Aorta (tissue), 5 donors: ENCODE measurements at regions not wholly inside any gene's neighbourhood (a gene's known extent, or its start where the extent isn't known, plus 50 kb on each side); places are given as distances from the start of the nearest gene placed in this dataset.

Experiments used
- ATAC-seq: fragments of 200-7000 bp; cut with Tn5 transposase; one replicate; pipeline ENCODE4 v1.9.1; 2022; ENCODE audit warnings: moderate library complexity; ENCODE audit not compliant: low FRiP score
- DNase-seq, 2 donors: peaks; one replicate each; pipeline ENCODE4 v3.0.0-alpha.2; 2020
- H3K27ac ChIP-seq, 2 donors: one replicate each; pipeline ENCODE4 v1.5.1; 2013; ENCODE audit warnings: low read length in 2 of 2, mild to moderate bottlenecking in 2 of 2, moderate library complexity in 2 of 2, control low read depth in 1 of 2, inconsistent platforms in 1 of 2, low read depth in 1 of 2
- H3K27me3 ChIP-seq, 2 donors: one replicate each; pipeline ENCODE4 v1.6.1; 2013; ENCODE audit warnings: control low read depth in 1 of 2, low read length in 1 of 2, mild to moderate bottlenecking in 1 of 2, moderate library complexity in 1 of 2; ENCODE audit not compliant: insufficient read depth in 2 of 2, control insufficient read depth in 1 of 2
- H3K36me3 ChIP-seq, 2 donors: one replicate each; pipeline ENCODE4 v1.6.1; 2013; ENCODE audit warnings: control low read depth in 1 of 2, low read length in 1 of 2, mild to moderate bottlenecking in 1 of 2; ENCODE audit not compliant: insufficient read depth in 2 of 2, control insufficient read depth in 1 of 2
- H3K4me1 ChIP-seq, 2 donors: one replicate each; pipeline ENCODE4 v1.6.1; 2013; ENCODE audit warnings: low read length in 2 of 2, control low read depth in 1 of 2, mild to moderate bottlenecking in 1 of 2, moderate library complexity in 1 of 2; ENCODE audit not compliant: insufficient read depth in 2 of 2, control insufficient read depth in 1 of 2
- H3K4me3 ChIP-seq, 2 donors: one replicate each; pipeline ENCODE4 v1.5.1; 2013; ENCODE audit warnings: low read length in 2 of 2, control low read depth in 1 of 2, mild to moderate bottlenecking in 1 of 2
- H3K9me3 ChIP-seq: one replicate; pipeline ENCODE4 v1.6.1; 2013; ENCODE audit warnings: mild to moderate bottlenecking, low read length; ENCODE audit not compliant: control insufficient read depth
- WGBS, 2 donors: extraction: QIAGEN DNeasy Blood & Tissue Kit; methylation state at CpG; one replicate each; pipeline ENCODE4 v1.1.7; 2013; 5-methylcytosine and 5-hydroxymethylcytosine counted together
- intact Hi-C, 2 donors: fragments of 100-400 bp; cut with DNase I; formaldehyde crosslinking; loops; one replicate each; pipeline versions ENCODE4 v1.14.2 to v1.15.0; 2022
- donor health status: healthy with polysubstance abuse.
- donor health status: Bipolar disorder and iron deficiency.
- donor health status: DM: no; HTN: no; CAD: no.
- donor health status: DM: no; HTN: no; CAD: no.
- donor health status: DM: yes; HTN: yes; CAD: no.

GRCh38 chr2:239518286-239519088, 117.7 kb upstream of the HDAC4 start:
- Histone ChIP-seq H3K27ac (no peak overlapping the region), H3K9me3 (no peaks in the 10 kb centered on the region), H3K4me3 (no peak overlapping the region), H3K27me3 (no peaks in the 10 kb centered on the region), H3K36me3 (no peaks in the 10 kb centered on the region), H3K4me1 (no peaks in the 10 kb centered on the region)
- intact Hi-C loops, result no loop called here
- ATAC-seq (no peak), DNase-seq (peak in 1 of 2 donors; percentile 58)
- WGBS, 2 donors, result 91% methylated on average over 19 of the region's 19 CpGs

GRCh38 chr2:239517686-239518085, 116.9 kb upstream of the HDAC4 start:
- no peak for ATAC-seq
- Histone ChIP-seq H3K9me3 (no peaks in the 10 kb centered on the region), H3K36me3 (no peaks in the 10 kb centered on the region), H3K4me3 (no peak overlapping the region), H3K27me3 (no peaks in the 10 kb centered on the region), H3K4me1 (no peaks in the 10 kb centered on the region), H3K27ac (no peak overlapping the region)
- intact Hi-C loops, result no loop called here
- DNase-seq, result no peak
- WGBS, 2 donors, result 96 to 98% methylated on average over 16 of the region's 16 CpGs

- no peaks in the 10 kb centered on the region for H3K27me3 ChIP-seq
- ATAC-seq, result no peak
- H3K9me3 ChIP-seq, result no peaks in the 10 kb centered on the region
- no peaks in the 10 kb centered on the region for H3K4me1 ChIP-seq
- intact Hi-C loops, result no loop called here
- 90 to 94% methylated on average over 11 of the region's 11 CpGs for WGBS, 2 donors
- H3K27ac ChIP-seq, result no peak overlapping the region
- H3K36me3 ChIP-seq, result no peaks in the 10 kb centered on the region
- DNase-seq, result no peak
- no peak overlapping the region for H3K4me3 ChIP-seq
Observed at GRCh38 chr2:239516954-239517305, 116.1 kb upstream of the HDAC4 start.

- Histone ChIP-seq H3K27ac (no peak overlapping the region), H3K9me3 (no peaks in the 10 kb centered on the region), H3K4me3 (no peak overlapping the region), H3K4me1 (no peaks in the 10 kb centered on the region), H3K36me3 (no peaks in the 10 kb centered on the region), H3K27me3 (no peaks in the 10 kb centered on the region)
- no peak for DNase-seq
- no peak for ATAC-seq
- 78 to 86% methylated on average over 13 of the region's 13 CpGs for WGBS, 2 donors
- intact Hi-C loops, result no loop called here
Observed at GRCh38 chr2:239516286-239516953, 115.6 kb upstream of the HDAC4 start.

GRCh38 chr2:239514754-239515530, 114.1 kb upstream of the HDAC4 start:
- H3K27me3 ChIP-seq, result no peaks in the 10 kb centered on the region
- H3K27ac ChIP-seq, result no peak overlapping the region
- ATAC-seq (no peak), DNase-seq (no peak)
- no peaks in the 10 kb centered on the region for H3K36me3 ChIP-seq
- H3K9me3 ChIP-seq, result no peaks in the 10 kb centered on the region
- WGBS, 2 donors, result 67 to 72% methylated on average over 24 of the region's 24 CpGs
- intact Hi-C loops, result no loop called here
- H3K4me1 ChIP-seq, result no peaks in the 10 kb centered on the region
- no peak overlapping the region for H3K4me3 ChIP-seq

GRCh38 chr2:239512054-239512453, 111.2 kb upstream of the HDAC4 start:
- Histone ChIP-seq H3K4me1 (no peaks in the 10 kb centered on the region), H3K27ac (no peak overlapping the region), H3K36me3 (no peaks in the 10 kb centered on the region), H3K4me3 (no peak overlapping the region), H3K9me3 (no peaks in the 10 kb centered on the region), H3K27me3 (no peaks in the 10 kb centered on the region)
- intact Hi-C loops, result no loop called here
- DNase-seq (no peak), ATAC-seq (no peak)
- WGBS, 2 donors, result 91 to 94% methylated on average over 9 of the region's 9 CpGs

GRCh38 chr2:239509373-239510143, 108.7 kb upstream of the HDAC4 start:
- ATAC-seq, result no peak

GRCh38 chr2:239508261-239508660, 107.4 kb upstream of the HDAC4 start:
- Histone ChIP-seq H3K27me3 (no peaks in the 10 kb centered on the region), H3K36me3 (no peaks in the 10 kb centered on the region), H3K27ac (no peak overlapping the region), H3K9me3 (no peaks in the 10 kb centered on the region), H3K4me1 (no peaks in the 10 kb centered on the region), H3K4me3 (no peak overlapping the region)
- no peak for DNase-seq
- WGBS, 2 donors, result 86% methylated on average over 6 of the region's 6 CpGs
- intact Hi-C loops, result no loop called here
- no peak for ATAC-seq

More at GRCh38 chr2:239509373-239510143, 108.7 kb upstream of the HDAC4 start:
- H3K9me3 ChIP-seq, result no peaks in the 10 kb centered on the region
- no peaks in the 10 kb centered on the region for H3K27me3 ChIP-seq
- no peaks in the 10 kb centered on the region for H3K4me1 ChIP-seq
- WGBS, 2 donors, result 79 to 80% methylated on average over 19 of the region's 19 CpGs
- H3K27ac ChIP-seq, result no peak overlapping the region
- H3K4me3 ChIP-seq, result no peak overlapping the region
- intact Hi-C loops, result no loop called here
- no peaks in the 10 kb centered on the region for H3K36me3 ChIP-seq
- DNase-seq, result no peak
